H1 (cell line): ENCODE measurements at regions not wholly inside any gene's neighbourhood (a gene's known extent, or its start where the extent isn't known, plus 50 kb on each side); places are given as distances from the start of the nearest gene placed in this dataset.

Experiments
- BRCA1 ChIP-seq: IDR thresholded peaks from 2 replicates; pipeline ENCODE4 v1.6.1; 2012; ENCODE audit warnings: low read depth, low read length, improper control_type of control experiment
- CBX8 ChIP-seq: fragments of 300-800, 300-1000 bp; sonication (generic); IDR thresholded peaks from 2 replicates; pipeline ENCODE4 v1.7.1; 2016; ENCODE audit warnings: low read depth, low read length, borderline replicate concordance
- CEBPB ChIP-seq: IDR thresholded peaks from 2 replicates; pipeline ENCODE4 v1.6.1; 2012; ENCODE audit warnings: low read depth, low read length
- JUN ChIP-seq: IDR thresholded peaks from 2 replicates; pipeline ENCODE4 v1.6.1; 2011; ENCODE audit warnings: low read depth, mild to moderate bottlenecking, improper control_type of control experiment, low read length
- KDM5A ChIP-seq: fragments of 200-600 bp; IDR thresholded peaks from 2 replicates; pipeline ENCODE4 v1.7.1; 2012; ENCODE audit warnings: mild to moderate bottlenecking, low read length, inconsistent platforms, mixed read lengths
- RXRA ChIP-seq: IDR thresholded peaks from 2 replicates; pipeline ENCODE4 v1.6.1; 2011; ENCODE audit warnings: low read depth, mild to moderate bottlenecking, low read length, moderate library complexity; ENCODE audit not compliant: insufficient read depth
- SIRT6 ChIP-seq: IDR thresholded peaks from one replicate; pipeline ENCODE4 v1.7.1; 2012; ENCODE audit warnings: low read length, inconsistent platforms
- TAF7 ChIP-seq: optimal IDR thresholded peaks from 2 replicates; pipeline ENCODE3; 2011; ENCODE audit warnings: low read depth, mild to moderate bottlenecking, inconsistent platforms, low read length, moderate library complexity, borderline replicate concordance
- TF ChIP-seq, protein P1 (sequence below): fragments of 300-600 bp; sonication (generic); IDR thresholded peaks from 2 replicates; pipeline ENCODE4 v1.7.1; 2012; ENCODE audit warnings: low read length, moderate library complexity, mild to moderate bottlenecking, inconsistent platforms; ENCODE audit not compliant: insufficient replicate concordance
- TF ChIP-seq, protein P2 (sequence below): IDR thresholded peaks from 2 replicates; pipeline ENCODE4 v1.6.1; 2011; ENCODE audit warnings: low read length, improper control_type of control experiment
- TF ChIP-seq, protein P3 (sequence below): IDR thresholded peaks from 2 replicates; pipeline ENCODE4 v1.6.1; 2012; ENCODE audit warnings: inconsistent platforms

DNA sequence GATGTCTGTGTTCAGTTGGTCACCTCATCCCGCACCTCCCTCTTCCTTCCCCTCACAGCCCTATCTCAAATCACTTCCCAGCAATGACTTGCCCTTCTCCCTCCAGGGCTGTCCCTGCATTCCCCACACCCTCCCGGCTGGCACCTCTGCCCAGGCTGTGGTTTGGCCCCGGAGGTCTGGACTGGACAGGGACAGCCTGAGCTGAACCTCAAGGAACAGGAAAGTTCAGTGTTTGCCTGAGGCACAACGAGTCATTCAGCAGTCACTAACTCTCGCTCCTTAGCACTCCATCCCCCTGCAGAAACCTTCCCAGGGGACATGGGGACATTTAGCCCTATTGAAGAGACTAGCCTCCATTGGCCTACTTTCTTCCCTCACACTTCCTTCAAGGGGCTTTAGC lies 58.3 kb upstream of the MAP3K1 start (continued):
- TF ChIP-seq, protein P1, sequence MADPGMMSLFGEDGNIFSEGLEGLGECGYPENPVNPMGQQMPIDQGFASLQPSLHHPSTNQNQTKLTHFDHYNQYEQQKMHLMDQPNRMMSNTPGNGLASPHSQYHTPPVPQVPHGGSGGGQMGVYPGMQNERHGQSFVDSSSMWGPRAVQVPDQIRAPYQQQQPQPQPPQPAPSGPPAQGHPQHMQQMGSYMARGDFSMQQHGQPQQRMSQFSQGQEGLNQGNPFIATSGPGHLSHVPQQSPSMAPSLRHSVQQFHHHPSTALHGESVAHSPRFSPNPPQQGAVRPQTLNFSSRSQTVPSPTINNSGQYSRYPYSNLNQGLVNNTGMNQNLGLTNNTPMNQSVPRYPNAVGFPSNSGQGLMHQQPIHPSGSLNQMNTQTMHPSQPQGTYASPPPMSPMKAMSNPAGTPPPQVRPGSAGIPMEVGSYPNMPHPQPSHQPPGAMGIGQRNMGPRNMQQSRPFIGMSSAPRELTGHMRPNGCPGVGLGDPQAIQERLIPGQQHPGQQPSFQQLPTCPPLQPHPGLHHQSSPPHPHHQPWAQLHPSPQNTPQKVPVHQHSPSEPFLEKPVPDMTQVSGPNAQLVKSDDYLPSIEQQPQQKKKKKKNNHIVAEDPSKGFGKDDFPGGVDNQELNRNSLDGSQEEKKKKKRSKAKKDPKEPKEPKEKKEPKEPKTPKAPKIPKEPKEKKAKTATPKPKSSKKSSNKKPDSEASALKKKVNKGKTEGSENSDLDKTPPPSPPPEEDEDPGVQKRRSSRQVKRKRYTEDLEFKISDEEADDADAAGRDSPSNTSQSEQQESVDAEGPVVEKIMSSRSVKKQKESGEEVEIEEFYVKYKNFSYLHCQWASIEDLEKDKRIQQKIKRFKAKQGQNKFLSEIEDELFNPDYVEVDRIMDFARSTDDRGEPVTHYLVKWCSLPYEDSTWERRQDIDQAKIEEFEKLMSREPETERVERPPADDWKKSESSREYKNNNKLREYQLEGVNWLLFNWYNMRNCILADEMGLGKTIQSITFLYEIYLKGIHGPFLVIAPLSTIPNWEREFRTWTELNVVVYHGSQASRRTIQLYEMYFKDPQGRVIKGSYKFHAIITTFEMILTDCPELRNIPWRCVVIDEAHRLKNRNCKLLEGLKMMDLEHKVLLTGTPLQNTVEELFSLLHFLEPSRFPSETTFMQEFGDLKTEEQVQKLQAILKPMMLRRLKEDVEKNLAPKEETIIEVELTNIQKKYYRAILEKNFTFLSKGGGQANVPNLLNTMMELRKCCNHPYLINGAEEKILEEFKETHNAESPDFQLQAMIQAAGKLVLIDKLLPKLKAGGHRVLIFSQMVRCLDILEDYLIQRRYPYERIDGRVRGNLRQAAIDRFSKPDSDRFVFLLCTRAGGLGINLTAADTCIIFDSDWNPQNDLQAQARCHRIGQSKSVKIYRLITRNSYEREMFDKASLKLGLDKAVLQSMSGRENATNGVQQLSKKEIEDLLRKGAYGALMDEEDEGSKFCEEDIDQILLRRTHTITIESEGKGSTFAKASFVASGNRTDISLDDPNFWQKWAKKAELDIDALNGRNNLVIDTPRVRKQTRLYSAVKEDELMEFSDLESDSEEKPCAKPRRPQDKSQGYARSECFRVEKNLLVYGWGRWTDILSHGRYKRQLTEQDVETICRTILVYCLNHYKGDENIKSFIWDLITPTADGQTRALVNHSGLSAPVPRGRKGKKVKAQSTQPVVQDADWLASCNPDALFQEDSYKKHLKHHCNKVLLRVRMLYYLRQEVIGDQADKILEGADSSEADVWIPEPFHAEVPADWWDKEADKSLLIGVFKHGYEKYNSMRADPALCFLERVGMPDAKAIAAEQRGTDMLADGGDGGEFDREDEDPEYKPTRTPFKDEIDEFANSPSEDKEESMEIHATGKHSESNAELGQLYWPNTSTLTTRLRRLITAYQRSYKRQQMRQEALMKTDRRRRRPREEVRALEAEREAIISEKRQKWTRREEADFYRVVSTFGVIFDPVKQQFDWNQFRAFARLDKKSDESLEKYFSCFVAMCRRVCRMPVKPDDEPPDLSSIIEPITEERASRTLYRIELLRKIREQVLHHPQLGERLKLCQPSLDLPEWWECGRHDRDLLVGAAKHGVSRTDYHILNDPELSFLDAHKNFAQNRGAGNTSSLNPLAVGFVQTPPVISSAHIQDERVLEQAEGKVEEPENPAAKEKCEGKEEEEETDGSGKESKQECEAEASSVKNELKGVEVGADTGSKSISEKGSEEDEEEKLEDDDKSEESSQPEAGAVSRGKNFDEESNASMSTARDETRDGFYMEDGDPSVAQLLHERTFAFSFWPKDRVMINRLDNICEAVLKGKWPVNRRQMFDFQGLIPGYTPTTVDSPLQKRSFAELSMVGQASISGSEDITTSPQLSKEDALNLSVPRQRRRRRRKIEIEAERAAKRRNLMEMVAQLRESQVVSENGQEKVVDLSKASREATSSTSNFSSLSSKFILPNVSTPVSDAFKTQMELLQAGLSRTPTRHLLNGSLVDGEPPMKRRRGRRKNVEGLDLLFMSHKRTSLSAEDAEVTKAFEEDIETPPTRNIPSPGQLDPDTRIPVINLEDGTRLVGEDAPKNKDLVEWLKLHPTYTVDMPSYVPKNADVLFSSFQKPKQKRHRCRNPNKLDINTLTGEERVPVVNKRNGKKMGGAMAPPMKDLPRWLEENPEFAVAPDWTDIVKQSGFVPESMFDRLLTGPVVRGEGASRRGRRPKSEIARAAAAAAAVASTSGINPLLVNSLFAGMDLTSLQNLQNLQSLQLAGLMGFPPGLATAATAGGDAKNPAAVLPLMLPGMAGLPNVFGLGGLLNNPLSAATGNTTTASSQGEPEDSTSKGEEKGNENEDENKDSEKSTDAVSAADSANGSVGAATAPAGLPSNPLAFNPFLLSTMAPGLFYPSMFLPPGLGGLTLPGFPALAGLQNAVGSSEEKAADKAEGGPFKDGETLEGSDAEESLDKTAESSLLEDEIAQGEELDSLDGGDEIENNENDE = no peak
- TF ChIP-seq JUN (no peak), TAF7 (no peak), CBX8 (no peak), CEBPB (no peak), BRCA1 (no peak), RXRA (no peak), SIRT6 (no peak), KDM5A (no peak)
- TF ChIP-seq, protein P2, sequence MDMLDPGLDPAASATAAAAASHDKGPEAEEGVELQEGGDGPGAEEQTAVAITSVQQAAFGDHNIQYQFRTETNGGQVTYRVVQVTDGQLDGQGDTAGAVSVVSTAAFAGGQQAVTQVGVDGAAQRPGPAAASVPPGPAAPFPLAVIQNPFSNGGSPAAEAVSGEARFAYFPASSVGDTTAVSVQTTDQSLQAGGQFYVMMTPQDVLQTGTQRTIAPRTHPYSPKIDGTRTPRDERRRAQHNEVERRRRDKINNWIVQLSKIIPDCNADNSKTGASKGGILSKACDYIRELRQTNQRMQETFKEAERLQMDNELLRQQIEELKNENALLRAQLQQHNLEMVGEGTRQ = no peak
- TF ChIP-seq, protein P3, sequence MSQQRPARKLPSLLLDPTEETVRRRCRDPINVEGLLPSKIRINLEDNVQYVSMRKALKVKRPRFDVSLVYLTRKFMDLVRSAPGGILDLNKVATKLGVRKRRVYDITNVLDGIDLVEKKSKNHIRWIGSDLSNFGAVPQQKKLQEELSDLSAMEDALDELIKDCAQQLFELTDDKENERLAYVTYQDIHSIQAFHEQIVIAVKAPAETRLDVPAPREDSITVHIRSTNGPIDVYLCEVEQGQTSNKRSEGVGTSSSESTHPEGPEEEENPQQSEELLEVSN = no peak
